ENCODE measurements at regions not wholly inside any gene's neighbourhood (a gene's known extent, or its start where the extent isn't known, plus 50 kb on each side); places are given as distances from the start of the nearest gene placed in this dataset.

- Histone ChIP-seq H4K20me1 (ENCODE audit: insufficient read depth, low read length) (no peaks in the 10 kb centered on the region), H3K79me2 (ENCODE audit: insufficient read depth, low read length) (no peaks in the 10 kb centered on the region), H2AFZ (ENCODE audit: low read depth, low read length) (no peak overlapping the region), H3K9me3 (ENCODE audit: insufficient read depth, low read length, severe bottlenecking) (no peaks in the 10 kb centered on the region), H3K4me2 (ENCODE audit: insufficient read depth, low read length) (no peak overlapping the region), H3K27me3 (ENCODE audit: insufficient read depth, low read length, poor library complexity) (no peaks in the 10 kb centered on the region), H3K27ac (ENCODE audit: low read length) (no peak overlapping the region), H3K4me1 (ENCODE audit: insufficient read depth, low read length) (no peaks in the 10 kb centered on the region), H3K4me3 (ENCODE audit: low read depth in 1 of 2, low read length in 2 of 2) (no peak overlapping the region), H3K36me3 (ENCODE audit: insufficient read depth, low read length) (no peaks in the 10 kb centered on the region), H3K9ac (ENCODE audit: low read depth, low read length) (no peak overlapping the region)
- TF ChIP-seq CTCF (IDR thresholded peaks at IDR 0.05; ENCODE audit: borderline replicate concordance, extremely low read depth, low read length, poor library complexity, severe bottlenecking) (no peak), EZH2 (IDR thresholded peaks at IDR 0.05; ENCODE audit: borderline replicate concordance, low read depth, low read length, severe bottlenecking) (no peak)
- DNase-seq (no peak), ATAC-seq (ENCODE audit: insufficient read depth, low read depth) (no peak)
These were observed 136.8 kb downstream of the TTC8 start for GRCh38 chr14:88961214-88961613.

GRCh38 chr14:88962356-88962755 is 137.9 kb downstream of the TTC8 start:
- TF ChIP-seq EZH2 (IDR thresholded peaks at IDR 0.05; ENCODE audit: borderline replicate concordance, low read depth, low read length, severe bottlenecking) (no peak), CTCF (IDR thresholded peaks at IDR 0.05; ENCODE audit: borderline replicate concordance, extremely low read depth, low read length, poor library complexity, severe bottlenecking) (no peak)
- no peak overlapping the region for H3K4me2 ChIP-seq (ENCODE audit: insufficient read depth, low read length)
- no peak overlapping the region for H2AFZ ChIP-seq (ENCODE audit: low read depth, low read length)
- no peak for ATAC-seq (ENCODE audit: insufficient read depth, low read depth)
- H3K9ac ChIP-seq (ENCODE audit: low read depth, low read length): no peak overlapping the region
- no peaks in the 10 kb centered on the region for H3K27me3 ChIP-seq (ENCODE audit: insufficient read depth, low read length, poor library complexity)
- no peaks in the 10 kb centered on the region for H3K36me3 ChIP-seq (ENCODE audit: insufficient read depth, low read length)
- H3K79me2 ChIP-seq (ENCODE audit: insufficient read depth, low read length): no peaks in the 10 kb centered on the region
- H3K9me3 ChIP-seq (ENCODE audit: insufficient read depth, low read length, severe bottlenecking): no peaks in the 10 kb centered on the region
- H3K4me1 ChIP-seq (ENCODE audit: insufficient read depth, low read length): no peaks in the 10 kb centered on the region
- H3K4me3 ChIP-seq (ENCODE audit: low read depth in 1 of 2, low read length in 2 of 2): no peak overlapping the region
- no peaks in the 10 kb centered on the region for H4K20me1 ChIP-seq (ENCODE audit: insufficient read depth, low read length)
- no peak overlapping the region for H3K27ac ChIP-seq (ENCODE audit: low read length)
- no peak for DNase-seq

- ATAC-seq (ENCODE audit: insufficient read depth, low read depth) (no peak), DNase-seq (no peak)
- no peaks in the 10 kb centered on the region for H4K20me1 ChIP-seq (ENCODE audit: insufficient read depth, low read length)
- H3K79me2 ChIP-seq (ENCODE audit: insufficient read depth, low read length): no peaks in the 10 kb centered on the region
- TF ChIP-seq EZH2 (IDR thresholded peaks at IDR 0.05; ENCODE audit: borderline replicate concordance, low read depth, low read length, severe bottlenecking) (no peak), CTCF (IDR thresholded peaks at IDR 0.05; ENCODE audit: borderline replicate concordance, extremely low read depth, low read length, poor library complexity, severe bottlenecking) (no peak)
- H3K4me2 ChIP-seq (ENCODE audit: insufficient read depth, low read length): no peak overlapping the region
- peaks cover 2% of the 10 kb centered on the region for H3K9me3 ChIP-seq (ENCODE audit: insufficient read depth, low read length, severe bottlenecking)
- no peak overlapping the region for H2AFZ ChIP-seq (ENCODE audit: low read depth, low read length)
- H3K9ac ChIP-seq (ENCODE audit: low read depth, low read length): no peak overlapping the region
- no peaks in the 10 kb centered on the region for H3K27me3 ChIP-seq (ENCODE audit: insufficient read depth, low read length, poor library complexity)
- no peaks in the 10 kb centered on the region for H3K36me3 ChIP-seq (ENCODE audit: insufficient read depth, low read length)
- no peak overlapping the region for H3K27ac ChIP-seq (ENCODE audit: low read length)
- no peak overlapping the region for H3K4me3 ChIP-seq (ENCODE audit: low read depth in 1 of 2, low read length in 2 of 2)
- H3K4me1 ChIP-seq (ENCODE audit: insufficient read depth, low read length): no peaks in the 10 kb centered on the region
These were observed 142.8 kb downstream of the TTC8 start for GRCh38 chr14:88967299-88967698.

Data from DND-41 (cell line).